Lower lobe of right lung (tissue), 2 donors: ENCODE measurements at regions not wholly inside any gene's neighbourhood (a gene's known extent, or its start where the extent isn't known, plus 50 kb on each side); places are given as distances from the start of the nearest gene placed in this dataset.
"Not testable (repeated sequence)": the region's sequence is repeated elsewhere in the genome, so short reads cannot be mapped to it uniquely, and the experiment has no call there.

Source experiments
- ATAC-seq, 2 donors: fragments of 200-7000 bp; cut with Tn5 transposase; one replicate each; pipeline ENCODE4 v1.9.1; 2020 to 2022; ENCODE audit warnings: mild to moderate bottlenecking in 2 of 2, moderate library complexity in 2 of 2
- DNase-seq: peaks from one replicate; pipeline ENCODE4 v3.0.0-alpha.2; 2020
- H3K27ac ChIP-seq: fragments of 200-600 bp; one replicate; pipeline ENCODE4 v1.8.0; 2022
- H3K27me3 ChIP-seq: fragments of 200-600 bp; one replicate; pipeline ENCODE4 v1.8.0; 2022; ENCODE audit warnings: low read depth
- H3K36me3 ChIP-seq: fragments of 200-600 bp; one replicate; pipeline ENCODE4 v1.8.0; 2022; ENCODE audit warnings: mild to moderate bottlenecking
- H3K4me1 ChIP-seq: fragments of 200-600 bp; one replicate; pipeline ENCODE4 v1.8.0; 2022
- H3K4me3 ChIP-seq: fragments of 200-600 bp; one replicate; pipeline ENCODE4 v1.8.0; 2022; ENCODE audit warnings: mild to moderate bottlenecking
- H3K9me3 ChIP-seq: fragments of 200-600 bp; one replicate; pipeline ENCODE4 v1.8.0; 2022
- intact Hi-C: fragments of 100-400 bp; cut with DNase I; formaldehyde crosslinking; loops from one replicate; pipeline ENCODE4 v1.11.0; 2022
- TF ChIP-seq, protein P1 (sequence below): fragments of 200-600 bp; IDR thresholded peaks from one replicate; pipeline ENCODE4 v1.8.0; 2022; ENCODE audit warnings: antibody characterized with exemption, mild to moderate bottlenecking
- donor health status: DM: no; HTN: yes; CAD: no; lungs with severe emphysema.

DNA sequence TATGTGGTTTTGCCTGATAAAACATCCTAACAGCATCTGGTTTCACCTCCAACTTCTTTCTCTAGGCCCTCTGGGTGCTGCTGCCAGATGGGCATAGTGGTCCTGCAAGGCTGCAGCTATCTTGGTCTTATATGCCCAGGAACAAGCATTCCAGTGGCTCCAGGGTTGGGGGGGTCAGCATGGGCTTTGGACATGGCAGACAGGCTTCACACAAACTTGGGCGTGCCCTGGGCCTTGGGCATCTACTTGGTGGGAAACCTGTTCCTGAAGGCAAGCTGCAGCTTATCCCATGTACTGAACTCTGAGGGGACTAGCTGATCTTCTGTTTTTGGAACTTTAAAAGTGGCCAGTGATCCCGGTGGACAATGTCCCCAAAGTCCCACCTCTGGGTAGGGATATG is 54.9 kb upstream of the ZNF678 start:
- TF ChIP-seq, protein P1, sequence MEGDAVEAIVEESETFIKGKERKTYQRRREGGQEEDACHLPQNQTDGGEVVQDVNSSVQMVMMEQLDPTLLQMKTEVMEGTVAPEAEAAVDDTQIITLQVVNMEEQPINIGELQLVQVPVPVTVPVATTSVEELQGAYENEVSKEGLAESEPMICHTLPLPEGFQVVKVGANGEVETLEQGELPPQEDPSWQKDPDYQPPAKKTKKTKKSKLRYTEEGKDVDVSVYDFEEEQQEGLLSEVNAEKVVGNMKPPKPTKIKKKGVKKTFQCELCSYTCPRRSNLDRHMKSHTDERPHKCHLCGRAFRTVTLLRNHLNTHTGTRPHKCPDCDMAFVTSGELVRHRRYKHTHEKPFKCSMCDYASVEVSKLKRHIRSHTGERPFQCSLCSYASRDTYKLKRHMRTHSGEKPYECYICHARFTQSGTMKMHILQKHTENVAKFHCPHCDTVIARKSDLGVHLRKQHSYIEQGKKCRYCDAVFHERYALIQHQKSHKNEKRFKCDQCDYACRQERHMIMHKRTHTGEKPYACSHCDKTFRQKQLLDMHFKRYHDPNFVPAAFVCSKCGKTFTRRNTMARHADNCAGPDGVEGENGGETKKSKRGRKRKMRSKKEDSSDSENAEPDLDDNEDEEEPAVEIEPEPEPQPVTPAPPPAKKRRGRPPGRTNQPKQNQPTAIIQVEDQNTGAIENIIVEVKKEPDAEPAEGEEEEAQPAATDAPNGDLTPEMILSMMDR = no peak
- intact Hi-C loops = no loop called here
- Histone ChIP-seq H3K36me3 (no peaks in the 10 kb centered on the region), H3K27ac (no peak overlapping the region), H3K4me3 (no peak overlapping the region), H3K27me3 (peaks cover 14% of the 10 kb centered on the region), H3K9me3 (no peaks in the 10 kb centered on the region), H3K4me1 (no peaks in the 10 kb centered on the region)
- no peak for ATAC-seq
- no peak for DNase-seq

DNA sequence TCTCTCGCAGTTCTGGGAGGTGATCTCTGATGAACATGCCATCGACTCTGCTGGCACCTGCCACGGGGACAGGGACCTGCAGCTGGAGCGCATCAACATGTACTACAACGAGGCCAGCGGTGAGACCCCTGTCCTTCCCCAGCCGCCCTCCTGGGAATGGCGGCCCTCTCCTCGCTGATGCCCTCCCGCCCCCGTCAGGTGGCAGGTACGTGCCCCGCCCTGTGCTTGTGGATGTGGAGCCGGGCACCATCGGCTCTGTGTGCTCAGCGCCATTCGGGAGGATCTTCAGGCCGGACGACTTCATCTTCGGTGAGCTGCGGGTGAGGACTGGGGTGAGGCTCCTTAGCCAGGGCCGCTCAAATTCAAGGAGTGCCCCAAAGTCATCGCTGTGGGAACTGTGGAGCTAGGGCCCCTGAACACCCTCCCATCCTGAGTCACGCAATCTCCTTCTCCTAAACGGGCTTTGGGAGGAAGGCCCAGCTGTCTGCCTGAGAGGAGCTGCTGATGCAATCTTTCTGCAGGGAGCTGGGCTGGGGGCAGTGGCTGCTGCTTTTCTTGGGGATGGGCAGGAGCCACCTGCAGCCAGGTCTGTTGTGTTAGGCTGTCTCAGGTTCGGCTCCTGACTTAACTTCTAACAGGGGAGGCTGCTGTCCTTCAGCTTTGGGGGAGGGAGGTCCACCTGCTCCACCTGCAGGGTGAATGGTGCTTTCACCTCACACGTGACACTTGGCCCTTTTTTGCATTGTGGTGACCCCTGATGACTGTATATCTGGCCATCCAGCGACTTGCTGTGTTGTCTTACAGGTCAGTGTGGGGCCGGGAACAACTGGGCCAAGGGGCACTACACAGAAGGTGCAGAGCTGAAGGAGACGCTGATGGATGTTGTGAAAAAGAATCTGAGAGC is 56.6 kb upstream of the ZNF678 start:
- H3K9me3 ChIP-seq, H3K4me1 ChIP-seq, H3K4me3 ChIP-seq, H3K27ac ChIP-seq, H3K36me3 ChIP-seq, intact Hi-C loops, DNase-seq: not testable (repeated sequence)
- H3K27me3 ChIP-seq = peaks cover 11% of the 10 kb centered on the region
- ATAC-seq = peak in 1 of 2 donors; percentile 35

DNA sequence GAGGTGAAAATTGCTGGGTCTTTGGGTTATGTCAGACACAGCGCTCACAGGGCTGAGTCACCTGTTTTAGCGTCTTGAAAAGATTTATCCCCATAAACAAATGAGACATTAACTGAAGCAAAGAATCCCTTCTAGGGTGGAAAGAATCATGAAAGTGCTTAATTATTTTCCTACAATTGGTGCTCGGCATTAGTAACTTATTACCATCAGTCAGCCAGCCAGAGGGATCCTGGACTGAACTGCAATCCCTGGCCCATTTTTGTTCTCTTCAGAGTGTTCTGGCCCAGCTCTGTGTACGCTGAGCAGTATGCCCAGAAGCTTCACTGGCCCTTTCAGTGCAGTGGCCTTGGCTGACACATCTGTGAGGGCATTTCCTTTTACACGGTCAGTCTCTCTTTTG is 67.3 kb upstream of the ZNF678 start:
- intact Hi-C loops, ATAC-seq, H3K9me3 ChIP-seq, H3K36me3 ChIP-seq, H3K27ac ChIP-seq, H3K4me1 ChIP-seq, DNase-seq, H3K4me3 ChIP-seq, H3K27me3 ChIP-seq: not testable (repeated sequence)

DNA sequence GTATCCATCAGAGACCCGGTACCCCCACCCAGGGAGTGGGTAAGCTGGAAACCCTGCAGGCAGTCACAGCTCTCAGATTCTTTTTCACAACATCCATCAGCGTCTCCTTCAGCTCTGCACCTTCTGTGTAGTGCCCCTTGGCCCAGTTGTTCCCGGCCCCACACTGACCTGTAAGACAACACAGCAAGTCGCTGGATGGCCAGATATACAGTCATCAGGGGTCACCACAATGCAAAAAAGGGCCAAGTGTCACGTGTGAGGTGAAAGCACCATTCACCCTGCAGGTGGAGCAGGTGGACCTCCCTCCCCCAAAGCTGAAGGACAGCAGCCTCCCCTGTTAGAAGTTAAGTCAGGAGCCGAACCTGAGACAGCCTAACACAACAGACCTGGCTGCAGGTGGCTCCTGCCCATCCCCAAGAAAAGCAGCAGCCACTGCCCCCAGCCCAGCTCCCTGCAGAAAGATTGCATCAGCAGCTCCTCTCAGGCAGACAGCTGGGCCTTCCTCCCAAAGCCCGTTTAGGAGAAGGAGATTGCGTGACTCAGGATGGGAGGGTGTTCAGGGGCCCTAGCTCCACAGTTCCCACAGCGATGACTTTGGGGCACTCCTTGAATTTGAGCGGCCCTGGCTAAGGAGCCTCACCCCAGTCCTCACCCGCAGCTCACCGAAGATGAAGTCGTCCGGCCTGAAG is 69.3 kb upstream of the ZNF678 start:
- H3K4me1 ChIP-seq, H3K27ac ChIP-seq, H3K27me3 ChIP-seq, ATAC-seq, intact Hi-C loops, H3K9me3 ChIP-seq, DNase-seq, H3K4me3 ChIP-seq, H3K36me3 ChIP-seq: not testable (repeated sequence)

DNA sequence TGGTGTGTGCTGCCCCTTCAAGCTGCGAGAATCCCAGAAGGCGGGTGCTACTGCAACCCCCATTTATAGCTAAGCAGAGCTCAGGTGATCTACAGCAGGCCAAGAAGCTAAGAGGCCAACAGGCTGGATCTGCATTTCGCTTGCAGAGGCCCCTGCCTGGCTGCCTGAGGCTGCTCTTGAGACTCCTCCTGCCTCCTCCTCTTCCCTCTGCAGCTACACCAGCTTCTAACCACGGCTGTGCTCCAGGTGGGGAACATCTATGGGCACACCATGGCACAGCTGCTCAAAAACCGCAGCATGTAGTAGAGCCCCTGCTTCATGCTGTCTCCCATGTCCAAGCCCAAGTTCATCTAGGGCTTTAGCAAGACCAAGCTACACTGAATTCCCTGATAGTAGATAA is 72.9 kb upstream of the ZNF678 start:
- Histone ChIP-seq H3K9me3 (no peaks in the 10 kb centered on the region), H3K4me3 (no peak overlapping the region), H3K36me3 (no peaks in the 10 kb centered on the region), H3K4me1 (no peaks in the 10 kb centered on the region), H3K27ac (no peak overlapping the region), H3K27me3 (no peaks in the 10 kb centered on the region)
- no peak for ATAC-seq
- intact Hi-C loops = no loop called here
- TF ChIP-seq, protein P1 = no peak
- no peak for DNase-seq

DNA sequence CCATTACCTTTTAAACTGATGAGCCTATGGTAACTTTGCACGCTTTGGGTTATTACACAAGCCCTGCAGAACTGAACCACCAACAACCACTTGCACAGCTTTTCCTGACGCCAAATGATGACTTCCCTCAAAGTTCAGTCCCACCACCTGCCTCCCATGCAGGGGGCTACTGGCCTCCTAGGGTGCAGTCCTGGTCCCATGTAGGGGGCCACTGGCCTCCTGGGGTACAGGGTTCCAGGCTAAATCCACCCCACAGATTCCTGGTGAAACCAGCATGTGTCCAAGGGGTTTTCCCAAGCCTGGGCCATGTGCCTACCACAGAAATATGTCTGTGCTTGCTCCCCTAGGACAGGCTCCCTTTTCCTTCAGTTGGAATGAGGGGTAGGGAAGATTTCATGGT is 73.4 kb upstream of the ZNF678 start:
- intact Hi-C loops = no loop called here
- Histone ChIP-seq H3K27ac (no peak overlapping the region), H3K36me3 (no peaks in the 10 kb centered on the region)

More for the DNA sequence above, 73.4 kb upstream of the ZNF678 start:
- TF ChIP-seq, protein P1 = no peak
- Histone ChIP-seq H3K9me3 (no peaks in the 10 kb centered on the region), H3K4me3 (no peak overlapping the region), H3K4me1 (no peaks in the 10 kb centered on the region), H3K27me3 (no peaks in the 10 kb centered on the region)
- DNase-seq (no peak), ATAC-seq (no peak)
